ENCODE measurements at regions not wholly inside any gene's neighbourhood (a gene's known extent, or its start where the extent isn't known, plus 50 kb on each side); places are given as distances from the start of the nearest gene placed in this dataset.
"Not testable (repeated sequence)": the region's sequence is repeated elsewhere in the genome, so short reads cannot be mapped to it uniquely, and the experiment has no call there.

DNA sequence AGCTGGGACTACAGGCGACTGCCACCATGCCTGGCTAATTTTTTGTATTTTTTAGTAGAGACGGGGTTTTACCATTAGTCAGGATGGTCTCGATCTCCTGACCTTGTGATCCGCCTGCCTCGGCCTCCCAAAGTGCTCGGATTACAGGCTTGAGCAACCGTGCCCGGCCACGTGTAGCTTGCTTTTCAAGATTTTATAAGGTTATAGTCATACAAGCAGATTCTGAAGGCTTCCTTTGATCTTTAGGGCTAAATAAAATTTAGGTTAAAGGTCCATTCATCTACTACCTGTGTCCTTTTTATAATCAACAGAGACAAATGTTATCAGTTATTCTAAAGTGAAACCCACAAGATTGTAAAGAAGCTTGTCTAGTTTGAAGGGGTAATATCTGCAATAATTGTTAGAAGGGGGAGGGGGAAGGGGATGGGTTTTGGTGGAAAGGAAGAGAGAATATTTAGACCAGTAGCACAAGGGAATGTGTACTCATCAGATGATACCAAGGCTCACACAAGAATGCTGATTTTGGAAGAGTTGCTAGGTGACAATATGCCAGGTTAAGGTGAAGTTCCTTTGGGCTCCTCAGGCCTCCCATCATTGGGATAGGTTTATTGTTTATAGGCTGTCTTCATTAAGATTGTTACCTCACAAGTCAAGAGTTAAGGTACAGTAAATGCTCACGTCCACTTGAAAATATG lies 284.7 kb downstream of the ALDH8A1 start:
- no peak for FAIRE-seq

DNA sequence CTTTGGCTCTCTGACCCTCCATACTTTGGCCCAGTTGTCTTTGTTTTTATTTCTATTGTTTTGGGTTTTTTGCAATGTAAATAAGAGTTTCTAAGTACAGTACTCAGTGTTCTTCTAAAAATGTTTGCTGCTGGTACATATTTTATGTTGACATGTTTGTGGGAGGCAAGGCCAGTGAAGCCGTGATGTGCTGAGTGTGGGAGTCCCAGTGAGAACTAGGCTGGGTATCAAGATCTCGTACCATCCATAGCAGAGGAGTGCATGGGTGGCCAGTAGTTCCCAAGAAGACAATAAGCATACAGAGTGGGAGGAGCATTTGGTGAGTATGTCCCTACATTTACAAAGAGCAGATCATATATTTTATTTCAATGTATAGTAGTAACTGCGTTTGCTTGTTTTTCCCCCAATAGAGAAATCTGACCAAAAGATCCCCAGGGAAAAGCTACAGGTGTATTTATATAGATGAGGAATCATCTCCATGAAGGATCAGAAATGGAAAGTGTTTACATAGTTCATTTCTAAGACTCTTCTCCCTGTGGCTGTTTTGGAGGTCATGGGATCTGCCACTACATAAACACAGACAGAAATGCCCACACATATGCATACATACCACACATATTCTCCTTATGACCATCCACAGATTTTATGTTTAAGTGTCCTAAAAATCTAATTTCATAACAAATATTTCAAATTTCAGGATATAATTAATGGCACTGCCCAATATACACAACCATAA lies 285.9 kb downstream of the ALDH8A1 start:
- no peak for FAIRE-seq

GRCh38 chr6:134663356-134663755 lies 286.5 kb downstream of the ALDH8A1 start:
- no peak for FAIRE-seq

DNA sequence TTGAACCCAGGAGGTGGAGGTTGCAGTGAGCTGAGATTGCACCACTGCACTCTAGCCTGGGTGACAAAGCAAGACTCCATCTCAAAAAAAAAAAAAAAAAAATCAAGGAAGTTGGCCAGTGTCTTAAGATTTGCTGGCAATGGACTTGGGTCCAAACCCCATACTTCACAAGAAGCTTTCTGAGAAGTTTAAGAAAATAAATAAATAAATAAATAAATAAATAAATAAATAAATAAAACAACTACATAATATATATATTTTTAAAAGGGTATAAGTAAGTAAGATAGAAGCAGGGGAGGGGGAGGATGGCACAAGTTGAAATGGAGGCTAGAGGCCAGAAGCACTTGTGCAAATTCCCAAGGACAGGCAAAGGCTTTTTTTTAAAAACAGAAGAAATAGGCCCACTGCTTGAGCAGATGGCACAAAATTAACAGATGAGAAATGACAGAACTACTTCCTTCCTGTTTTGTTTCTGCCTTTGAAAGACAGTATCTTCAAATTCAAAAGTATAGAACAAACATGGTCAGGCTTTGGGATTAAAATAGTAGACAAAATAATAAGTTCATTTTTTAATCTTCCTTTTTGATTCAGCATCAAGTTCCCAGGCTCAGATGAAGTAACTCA lies 287.7 kb downstream of the ALDH8A1 start:
- no peak for FAIRE-seq

GRCh38 chr6:134659885-134660284 lies 290.0 kb downstream of the ALDH8A1 start:
- not testable (repeated sequence) for FAIRE-seq

DNA sequence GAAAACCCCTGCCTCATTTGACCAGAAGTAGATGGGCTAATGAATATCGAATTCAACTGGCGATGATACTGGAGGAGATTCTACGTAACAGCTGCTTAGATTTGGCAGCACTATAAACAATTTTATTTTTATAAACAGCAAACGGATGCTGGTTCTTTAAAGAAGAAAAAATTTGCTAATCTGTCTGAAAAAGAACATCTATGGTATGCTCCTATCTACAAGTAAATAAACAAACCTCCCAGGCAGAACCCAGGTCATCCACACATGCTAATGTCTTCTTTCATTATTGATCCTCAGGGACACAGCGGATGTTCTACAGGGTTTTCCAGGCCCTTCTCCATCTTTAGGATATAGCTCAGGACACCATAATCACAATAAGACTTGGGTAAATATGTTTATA lies 291.3 kb downstream of the ALDH8A1 start:
- no peak for FAIRE-seq

DNA sequence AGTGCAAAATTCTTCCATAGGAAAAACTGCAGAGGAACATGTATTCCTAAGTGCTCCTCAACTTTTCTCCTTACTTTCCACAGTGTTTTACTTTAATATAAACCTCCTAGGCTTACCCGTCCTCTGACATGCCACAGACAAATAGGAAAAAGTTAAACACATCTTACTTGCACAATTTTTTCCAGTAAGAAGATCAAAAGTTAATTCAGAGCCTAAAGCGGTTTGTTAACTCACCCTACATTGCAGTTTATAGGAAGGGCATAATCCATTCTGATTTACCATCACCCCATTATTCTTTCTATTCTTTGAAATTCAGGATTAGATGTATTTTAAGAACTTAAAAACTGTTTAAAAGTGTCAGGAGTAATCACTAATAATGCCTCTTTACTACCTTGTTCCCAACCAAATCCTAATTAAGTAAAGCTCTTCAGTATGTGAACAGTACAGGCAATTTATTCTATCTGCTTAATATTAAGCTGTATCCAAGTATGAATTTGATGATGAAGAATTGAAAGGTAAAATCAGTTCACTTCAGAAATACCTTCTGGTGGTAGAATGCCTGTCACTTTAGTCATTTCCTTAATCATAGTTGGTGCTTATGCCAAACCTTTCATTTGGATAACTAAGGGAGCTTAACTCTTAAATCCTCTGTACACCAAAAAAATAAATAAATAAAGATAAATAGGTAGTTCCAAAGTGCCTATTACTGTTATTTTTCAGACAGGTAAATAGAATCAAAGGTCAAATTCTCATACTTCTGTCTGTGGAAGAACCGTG lies 292.0 kb downstream of the ALDH8A1 start:
- no peak for FAIRE-seq

GRCh38 chr6:134657343-134657742 lies 292.6 kb downstream of the ALDH8A1 start:
- no peak for FAIRE-seq

GRCh38 chr6:134654751-134655150 lies 295.1 kb downstream of the ALDH8A1 start:
- no peak for FAIRE-seq

GRCh38 chr6:134651519-134651918 lies 298.4 kb downstream of the ALDH8A1 start:
- FAIRE-seq = no peak

DNA sequence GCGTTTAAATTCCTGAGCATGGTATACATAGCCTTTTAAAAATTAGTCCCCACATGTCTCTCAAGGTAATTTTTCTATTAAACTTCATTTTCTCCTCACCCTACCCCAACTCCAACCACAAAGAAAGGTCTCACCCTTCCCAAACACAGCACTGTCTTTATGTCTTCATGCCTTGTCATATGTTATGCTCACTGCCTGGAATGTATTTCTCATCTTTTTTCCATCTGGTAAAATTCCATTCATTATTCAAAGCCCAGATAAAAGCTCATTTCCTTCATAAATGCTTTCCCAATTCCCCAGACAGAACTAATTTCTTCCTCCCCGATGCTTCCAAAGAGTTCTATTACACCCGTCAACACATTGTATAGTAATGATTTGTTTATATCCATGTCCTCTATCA lies 302.0 kb downstream of the ALDH8A1 start:
- no peak for FAIRE-seq

- FAIRE-seq = no peak
Measured at GRCh38 chr6:134642819-134643218, 307.1 kb downstream of the ALDH8A1 start.

GRCh38 chr6:134642279-134642678 lies 307.6 kb downstream of the ALDH8A1 start:
- no peak for FAIRE-seq

- peak; percentile 28 for FAIRE-seq
Measured at GRCh38 chr6:134640975-134641429, 308.9 kb downstream of the ALDH8A1 start.

- FAIRE-seq = no peak
Measured at GRCh38 chr6:134640229-134640628, 309.7 kb downstream of the ALDH8A1 start.

DNA sequence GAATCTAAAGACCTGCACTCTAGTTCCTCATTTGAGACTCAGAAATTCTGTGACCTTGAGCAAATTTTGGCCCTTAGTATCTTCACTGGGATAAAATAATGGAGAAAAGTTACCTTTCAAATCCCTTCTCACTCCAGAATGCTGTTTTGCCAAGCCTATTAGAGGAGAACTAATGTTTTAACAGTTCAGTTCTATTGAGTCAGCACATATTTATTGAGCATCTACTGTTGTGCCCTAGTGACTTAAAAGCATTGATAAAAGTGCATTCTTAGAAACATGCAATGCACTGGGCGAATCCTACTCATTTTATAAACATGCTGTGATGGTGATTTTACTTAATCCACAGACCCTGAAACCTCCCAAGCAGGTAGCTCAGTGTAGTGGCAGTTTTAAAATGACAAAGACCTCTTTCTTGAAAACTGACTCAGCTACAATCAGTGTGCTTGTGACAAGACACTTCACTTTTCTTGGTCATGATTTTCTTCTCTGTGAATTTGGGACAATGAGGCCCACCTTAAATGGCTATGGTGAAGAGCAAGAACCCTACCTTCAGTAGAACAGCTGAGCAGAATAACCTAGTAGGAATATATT lies 312.0 kb downstream of the ALDH8A1 start:
- FAIRE-seq = no peak

- no peak for FAIRE-seq
Measured at GRCh38 chr6:134637282-134637681, 312.6 kb downstream of the ALDH8A1 start.

GRCh38 chr6:134636186-134636799 lies 313.6 kb downstream of the ALDH8A1 start:
- FAIRE-seq = no peak

- FAIRE-seq = no peak
Measured at GRCh38 chr6:134634966-134635365, 314.9 kb downstream of the ALDH8A1 start.

DNA sequence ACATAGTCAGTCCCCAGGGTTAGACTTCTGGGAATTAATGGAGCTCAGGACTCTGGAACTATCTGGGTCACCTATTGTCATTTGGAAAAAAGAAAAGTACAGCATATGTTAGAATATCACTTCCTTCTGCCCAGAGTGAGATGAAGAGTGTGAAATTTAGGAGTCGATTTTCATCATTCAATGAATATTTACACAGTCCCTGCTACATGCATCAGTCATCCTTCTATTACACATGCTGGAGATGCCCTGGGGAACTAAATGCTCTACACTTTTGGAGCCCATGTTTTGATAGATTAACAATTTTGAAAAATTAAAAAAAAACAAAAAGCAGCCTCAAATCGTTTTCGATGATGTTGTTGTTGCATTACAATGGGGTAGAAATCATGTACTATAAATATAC lies 315.4 kb downstream of the ALDH8A1 start:
- no peak for FAIRE-seq

DNA sequence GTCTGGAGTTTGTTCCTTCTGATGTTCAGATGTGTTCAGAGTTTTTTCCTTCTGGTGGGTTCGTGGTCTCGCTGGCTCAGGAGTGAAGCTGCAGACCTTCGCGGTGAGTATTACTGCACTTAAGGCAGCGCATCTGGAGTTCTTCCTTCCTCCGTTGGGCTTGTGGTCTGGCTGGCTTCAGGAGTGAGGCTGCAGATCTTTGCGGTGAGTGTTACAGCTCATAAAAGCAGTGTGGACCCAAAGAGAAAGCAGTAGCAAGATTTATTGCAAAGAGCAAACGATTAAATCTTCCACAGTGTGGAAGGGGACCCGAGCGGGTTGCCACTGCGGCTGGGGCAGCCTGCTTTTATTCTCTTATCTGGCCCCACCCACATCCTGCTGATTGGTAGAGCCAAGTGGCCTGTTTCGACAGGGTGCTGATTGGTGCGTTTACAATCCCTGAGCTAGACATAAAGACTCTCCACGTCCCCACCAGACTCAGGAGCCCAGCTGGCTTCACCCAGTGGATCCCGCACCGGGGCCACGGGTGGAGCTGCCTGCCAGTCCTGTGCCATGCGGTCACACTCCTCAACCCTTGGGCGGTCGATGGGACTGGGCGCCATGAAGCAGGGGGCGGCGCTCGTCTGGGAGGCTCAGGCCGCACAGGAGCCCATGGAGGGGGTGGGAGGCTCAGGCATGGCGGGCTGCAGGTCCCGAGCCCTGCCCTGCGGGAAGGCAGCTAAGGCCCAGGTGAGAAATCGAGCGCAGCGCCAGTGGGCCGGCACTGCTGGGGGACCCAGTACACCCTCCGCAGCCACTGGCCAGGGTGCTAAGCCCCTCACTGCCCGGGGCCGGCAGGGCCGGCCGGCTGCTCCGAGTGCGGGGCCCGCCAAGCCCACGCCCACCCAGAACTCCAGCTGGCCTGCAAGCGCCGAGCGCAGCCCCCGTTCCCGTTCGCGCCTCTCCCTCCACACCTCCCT lies 315.3 kb upstream of the SGK1 start:
- FAIRE-seq = not testable (repeated sequence)

Data from colon (tissue), 2 donors.